ENCODE measurements at regions not wholly inside any gene's neighbourhood (a gene's known extent, or its start where the extent isn't known, plus 50 kb on each side); places are given as distances from the start of the nearest gene placed in this dataset.

- TF ChIP-seq, protein P1, sequence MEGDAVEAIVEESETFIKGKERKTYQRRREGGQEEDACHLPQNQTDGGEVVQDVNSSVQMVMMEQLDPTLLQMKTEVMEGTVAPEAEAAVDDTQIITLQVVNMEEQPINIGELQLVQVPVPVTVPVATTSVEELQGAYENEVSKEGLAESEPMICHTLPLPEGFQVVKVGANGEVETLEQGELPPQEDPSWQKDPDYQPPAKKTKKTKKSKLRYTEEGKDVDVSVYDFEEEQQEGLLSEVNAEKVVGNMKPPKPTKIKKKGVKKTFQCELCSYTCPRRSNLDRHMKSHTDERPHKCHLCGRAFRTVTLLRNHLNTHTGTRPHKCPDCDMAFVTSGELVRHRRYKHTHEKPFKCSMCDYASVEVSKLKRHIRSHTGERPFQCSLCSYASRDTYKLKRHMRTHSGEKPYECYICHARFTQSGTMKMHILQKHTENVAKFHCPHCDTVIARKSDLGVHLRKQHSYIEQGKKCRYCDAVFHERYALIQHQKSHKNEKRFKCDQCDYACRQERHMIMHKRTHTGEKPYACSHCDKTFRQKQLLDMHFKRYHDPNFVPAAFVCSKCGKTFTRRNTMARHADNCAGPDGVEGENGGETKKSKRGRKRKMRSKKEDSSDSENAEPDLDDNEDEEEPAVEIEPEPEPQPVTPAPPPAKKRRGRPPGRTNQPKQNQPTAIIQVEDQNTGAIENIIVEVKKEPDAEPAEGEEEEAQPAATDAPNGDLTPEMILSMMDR (IDR thresholded peaks at IDR 0.05; ENCODE audit: low read depth, low read length): no peak
- TF ChIP-seq EZH2phosphoT487 (IDR thresholded peaks at IDR 0.05; ENCODE audit: low read depth): no peak
These were observed 295.4 kb upstream of the ESRRG start for GRCh38 chr1:217018648-217019047.

Measured in OCI-LY3 (cell line).